Right lobe of liver (tissue), 4 donors: ENCODE measurements at regions not wholly inside any gene's neighbourhood (a gene's known extent, or its start where the extent isn't known, plus 50 kb on each side); places are given as distances from the start of the nearest gene placed in this dataset.

Experiments used
- CTCF ChIP-seq, 4 donors: fragments of 200-600 bp in 3 of 4; fragments of 450-650 bp in 1 of 4; IDR thresholded peaks; one replicate each; pipeline versions ENCODE4 v1.5.1 to v1.8.0; 2016 to 2022; ENCODE audit warnings: antibody characterized with exemption in 4 of 4, mild to moderate bottlenecking in 2 of 4
- POLR2A ChIP-seq: fragments of 450-650 bp; IDR thresholded peaks from one replicate; pipeline ENCODE4 v1.6.1; 2017; ENCODE audit warnings: antibody characterized with exemption, mild to moderate bottlenecking
- donor health status: DM: no; HTN: no; CAD: no.
- donor health status: DM: no; HTN: no; CAD: no.
- donor health status: DM: no; HTN: yes; CAD: no.

DNA sequence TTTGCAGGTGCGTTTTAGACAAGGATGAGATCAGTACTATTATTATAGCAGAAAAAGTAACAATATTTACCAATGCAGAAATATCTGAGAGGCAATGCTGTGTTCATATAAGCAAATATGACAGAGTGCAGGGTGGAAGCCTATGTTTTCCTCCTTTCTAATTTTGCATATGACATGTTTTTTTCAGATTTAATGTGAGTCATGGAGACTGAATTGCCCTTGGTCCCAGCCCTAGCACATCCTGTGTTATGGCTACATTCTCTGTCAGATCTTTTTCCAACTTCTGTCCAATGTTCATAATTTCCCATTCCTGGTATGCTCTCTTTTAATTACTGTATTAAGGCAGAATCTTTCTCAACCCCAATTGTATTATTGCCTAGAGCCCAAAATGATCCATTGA, 165.6 kb downstream of the SLC7A11 start:
- no peak for TF ChIP-seq CTCF (IDR thresholded peaks at IDR 0.05)
- TF ChIP-seq POLR2A: no peak
